ENCODE measurements at regions not wholly inside any gene's neighbourhood (a gene's known extent, or its start where the extent isn't known, plus 50 kb on each side); places are given as distances from the start of the nearest gene placed in this dataset.

- no peak overlapping the region for H3K4me3 ChIP-seq (ENCODE audit: low read length)
- H3K9ac ChIP-seq (ENCODE audit: extremely low read depth, low read length, poor library complexity, severe bottlenecking) = no peak overlapping the region
- Mint-ChIP-seq H3K9me3 (peaks cover 16% of the 10 kb centered on the region), H3K27me3 (ENCODE audit: insufficient read depth) (no peaks in the 10 kb centered on the region), H3K4me3 (no peak overlapping the region), H3K36me3 (ENCODE audit: low read depth) (no peaks in the 10 kb centered on the region), H3K4me1 (peaks cover 7% of the 10 kb centered on the region), H3K27ac (no peak overlapping the region)
- H3K27ac ChIP-seq (ENCODE audit: low read depth, low read length) = no peak overlapping the region
- no peaks in the 10 kb centered on the region for H3K36me3 ChIP-seq (ENCODE audit: control insufficient read depth, insufficient read depth, low read length)
- 91 to 95% methylated on average over 9 to 10 of the region's 10 CpGs for WGBS, 2 experiments (ENCODE audit: insufficient coverage in 1 of 2, insufficient read length in 1 of 2)
- no peaks in the 10 kb centered on the region for H3K4me1 ChIP-seq (ENCODE audit: control insufficient read depth, insufficient read depth, low read length)
- TF ChIP-seq CTCF (conservative IDR thresholded peaks at IDR 0.05) = no peak
- DNase-seq = peak; percentile 13
- no peaks in the 10 kb centered on the region for H3K27me3 ChIP-seq (ENCODE audit: control insufficient read depth, insufficient read depth, low read length, poor library complexity, severe bottlenecking)
- H3K9me3 ChIP-seq (ENCODE audit: control insufficient read depth, low read length) = peaks cover 5% of the 10 kb centered on the region
These were observed 186.9 kb upstream of the IRS2 start for GRCh38 chr13:109973279-109973678.

- Histone ChIP-seq H3K4me3 (ENCODE audit: low read length) (no peak overlapping the region), H3K9ac (ENCODE audit: extremely low read depth, low read length, poor library complexity, severe bottlenecking) (no peak overlapping the region), H3K4me1 (ENCODE audit: control insufficient read depth, insufficient read depth, low read length) (no peaks in the 10 kb centered on the region), H3K36me3 (ENCODE audit: control insufficient read depth, insufficient read depth, low read length) (no peaks in the 10 kb centered on the region), H3K27ac (ENCODE audit: low read depth, low read length) (peak overlapping the region; percentile 53), H3K9me3 (ENCODE audit: control insufficient read depth, low read length) (peaks cover 5% of the 10 kb centered on the region), H3K27me3 (ENCODE audit: control insufficient read depth, insufficient read depth, low read length, poor library complexity, severe bottlenecking) (no peaks in the 10 kb centered on the region)
- Mint-ChIP-seq H3K36me3 (ENCODE audit: low read depth) (no peaks in the 10 kb centered on the region), H3K9me3 (peaks cover 16% of the 10 kb centered on the region), H3K4me1 (peaks cover 3% of the 10 kb centered on the region), H3K27ac (no peak overlapping the region), H3K27me3 (ENCODE audit: insufficient read depth) (no peaks in the 10 kb centered on the region), H3K4me3 (no peak overlapping the region)
- TF ChIP-seq CTCF (conservative IDR thresholded peaks at IDR 0.05) = no peak
- peak; percentile 13 for DNase-seq
- WGBS, 2 experiments (ENCODE audit: insufficient coverage in 1 of 2, insufficient read length in 1 of 2) = 90 to 95% methylated on average over 9 to 10 of the region's 10 CpGs
These were observed 185.2 kb upstream of the IRS2 start for GRCh38 chr13:109971456-109972090.

- H3K27ac ChIP-seq (ENCODE audit: low read depth, low read length) = no peak overlapping the region
- Mint-ChIP-seq H3K27ac (no peak overlapping the region), H3K27me3 (ENCODE audit: insufficient read depth) (no peaks in the 10 kb centered on the region), H3K4me1 (no peaks in the 10 kb centered on the region), H3K4me3 (no peak overlapping the region), H3K36me3 (ENCODE audit: low read depth) (no peaks in the 10 kb centered on the region), H3K9me3 (peaks cover 16% of the 10 kb centered on the region)
- H3K36me3 ChIP-seq (ENCODE audit: control insufficient read depth, insufficient read depth, low read length) = no peaks in the 10 kb centered on the region
- no peak overlapping the region for H3K4me3 ChIP-seq (ENCODE audit: low read length)
- H3K27me3 ChIP-seq (ENCODE audit: control insufficient read depth, insufficient read depth, low read length, poor library complexity, severe bottlenecking) = no peaks in the 10 kb centered on the region
- DNase-seq = no peak
- no peaks in the 10 kb centered on the region for H3K4me1 ChIP-seq (ENCODE audit: control insufficient read depth, insufficient read depth, low read length)
- no peak for TF ChIP-seq CTCF (conservative IDR thresholded peaks at IDR 0.05)
- 91 to 95% methylated on average over 4 to 7 of the region's 7 CpGs for WGBS, 2 experiments (ENCODE audit: insufficient coverage in 1 of 2, insufficient read length in 1 of 2)
- H3K9ac ChIP-seq (ENCODE audit: extremely low read depth, low read length, poor library complexity, severe bottlenecking) = no peak overlapping the region
- peaks cover 5% of the 10 kb centered on the region for H3K9me3 ChIP-seq (ENCODE audit: control insufficient read depth, low read length)
These were observed 184.6 kb upstream of the IRS2 start for GRCh38 chr13:109971006-109971405.
